H1 (cell line): ENCODE measurements at regions not wholly inside any gene's neighbourhood (a gene's known extent, or its start where the extent isn't known, plus 50 kb on each side); places are given as distances from the start of the nearest gene placed in this dataset.
"Not testable (repeated sequence)": the region's sequence is repeated elsewhere in the genome, so short reads cannot be mapped to it uniquely, and the experiment has no call there.

Experiments
- CTCF ChIA-PET: fragments of 300-600 bp; sonication (Branson Sonifier 250); formaldehyde crosslinking; loops from one replicate; lab custom pipeline; 2021; ENCODE audit not compliant: partially characterized antibody; lab: Charles Lee
- POLR2A ChIA-PET: fragments of 300-600 bp; sonication (Branson Sonifier 250); formaldehyde crosslinking; loops from one replicate; lab custom pipeline; 2021; ENCODE audit warnings: inconsistent platforms; ENCODE audit not compliant: partially characterized antibody; lab: Charles Lee
- DNase-seq, 2 experiments: peaks; one replicate each; pipeline versions ENCODE4 v3.0.0 to v3.0.0-alpha.2; 2010 to 2022; ENCODE audit warnings: low spot score in 2 of 2, low read depth in 1 of 2, mixed read lengths in 1 of 2
- FAIRE-seq: peaks from 2 replicates; lab custom pipeline; 2011; peaks lifted over from hg19 to GRCh38; lab: Jason Lieb, UNC
- H2AFZ ChIP-seq: 2 replicates; pipeline ENCODE4 v1.8.1; 2012; ENCODE audit warnings: low read length, inconsistent platforms
- H2AK5ac ChIP-seq: 2 replicates; pipeline ENCODE4 v1.6.1; 2013; ENCODE audit warnings: low read depth, low read length
- H2BK120ac ChIP-seq: replicated peaks from 2 replicates; pipeline ENCODE3; 2013; ENCODE audit warnings: low read depth, low read length, inconsistent platforms
- H2BK12ac ChIP-seq: 2 replicates; pipeline ENCODE4 v1.6.1; 2013; ENCODE audit warnings: low read depth, low read length
- H2BK15ac ChIP-seq: 2 replicates; pipeline ENCODE4 v1.6.1; 2013; ENCODE audit warnings: low read length
- H2BK20ac ChIP-seq: 2 replicates; pipeline ENCODE4 v1.6.1; 2013; ENCODE audit warnings: low read length
- H2BK5ac ChIP-seq: 2 replicates; pipeline ENCODE4 v1.6.1; 2013; ENCODE audit warnings: low read depth, low read length
- H3K14ac ChIP-seq: 2 replicates; pipeline ENCODE4 v1.6.1; 2013; ENCODE audit warnings: inconsistent platforms; ENCODE audit not compliant: insufficient read length
- H3K18ac ChIP-seq: 2 replicates; pipeline ENCODE4 v1.6.1; 2013; ENCODE audit warnings: low read length; ENCODE audit errors: extremely low read depth
- H3K23ac ChIP-seq: 2 replicates; pipeline ENCODE4 v1.6.1; 2013; ENCODE audit warnings: inconsistent platforms; ENCODE audit not compliant: insufficient read length
- H3K23me2 ChIP-seq: 2 replicates; pipeline ENCODE4 v1.6.1; 2013; ENCODE audit warnings: low read depth, low read length
- H3K27ac ChIP-seq: 2 replicates; pipeline ENCODE4 v1.6.1; 2011; ENCODE audit warnings: low read depth, low read length, inconsistent platforms
- H3K27me3 ChIP-seq, 4 experiments: replicated peaks in 1 of 4; 1 replicate in 1 of 4; 2 replicates in 3 of 4; pipeline versions ENCODE4 v1.6.1 to v1.8.1; 2011 to 2013; ENCODE audit warnings: low read length in 3 of 4, mild to moderate bottlenecking in 3 of 4, inconsistent platforms in 2 of 4, mixed read lengths in 2 of 4, moderate library complexity in 1 of 4; ENCODE audit not compliant: control insufficient read depth in 3 of 4, insufficient read depth in 3 of 4; ENCODE audit errors: extremely low read depth in 1 of 4
- H3K36me3 ChIP-seq, 4 experiments: 2 replicates each; pipeline versions ENCODE4 v1.6.1 to v1.8.1; 2011 to 2013; ENCODE audit warnings: mild to moderate bottlenecking in 4 of 4, low read length in 3 of 4, moderate library complexity in 2 of 4, control low read depth in 1 of 4, inconsistent platforms in 1 of 4; ENCODE audit not compliant: insufficient read depth in 4 of 4, control insufficient read depth in 2 of 4
- H3K4ac ChIP-seq: replicated peaks from 2 replicates; pipeline ENCODE3; 2013; ENCODE audit warnings: low read length, low read depth, mixed read lengths, inconsistent platforms; ENCODE audit not compliant: insufficient read length
- H3K4me1 ChIP-seq, 4 experiments: replicated peaks in 1 of 4; 1 replicate in 1 of 4; 2 replicates in 3 of 4; pipeline versions ENCODE4 v1.6.1 to v1.8.1; 2011 to 2013; ENCODE audit warnings: low read length in 3 of 4, inconsistent platforms in 2 of 4, mixed read lengths in 1 of 4; ENCODE audit not compliant: insufficient read depth in 4 of 4, control insufficient read depth in 3 of 4
- H3K4me2 ChIP-seq, 2 experiments: 2 replicates each; pipeline versions ENCODE4 v1.6.1 to v1.8.1; 2011 to 2013; ENCODE audit warnings: low read depth in 2 of 2, low read length in 2 of 2, control low read depth in 1 of 2, inconsistent platforms in 1 of 2, mild to moderate bottlenecking in 1 of 2; ENCODE audit not compliant: insufficient read depth in 1 of 2
- H3K4me3 ChIP-seq, 4 experiments: fragments of 200-600, 300-600 bp in 1 of 4; sonication (generic), shearing (Covaris generic), sonication (Bioruptor Twin) in 1 of 4; 2 replicates each; pipeline versions ENCODE4 v1.5.1 to v1.8.1; 2011 to 2016; ENCODE audit warnings: low read length in 4 of 4, low read depth in 3 of 4, control low read depth in 2 of 4, inconsistent platforms in 2 of 4, mild to moderate bottlenecking in 2 of 4, mixed read lengths in 1 of 4, moderate library complexity in 1 of 4; ENCODE audit not compliant: insufficient read depth in 2 of 4; ENCODE audit errors: extremely low read depth in 1 of 4
- H3K56ac ChIP-seq: replicated peaks from 2 replicates; pipeline ENCODE3; 2013; ENCODE audit warnings: low read depth, mild to moderate bottlenecking, mixed read lengths, low read length, inconsistent platforms; ENCODE audit not compliant: insufficient read length
- H3K79me1 ChIP-seq: 2 replicates; pipeline ENCODE4 v1.6.1; 2013; ENCODE audit warnings: low read depth, low read length, control low read depth
- H3K79me2 ChIP-seq, 2 experiments: 2 replicates each; pipeline versions ENCODE4 v1.6.1 to v1.8.1; 2012 to 2013; ENCODE audit warnings: low read length in 2 of 2, mild to moderate bottlenecking in 2 of 2, inconsistent platforms in 1 of 2; ENCODE audit not compliant: insufficient read depth in 2 of 2, control insufficient read depth in 1 of 2
- H3K9ac ChIP-seq, 4 experiments: replicated peaks in 1 of 4; 1 replicate in 1 of 4; 2 replicates in 3 of 4; pipeline versions ENCODE4 v1.6.1 to v1.8.1; 2011 to 2013; ENCODE audit warnings: low read depth in 3 of 4, low read length in 3 of 4, control low read depth in 2 of 4, mild to moderate bottlenecking in 2 of 4, moderate library complexity in 2 of 4, inconsistent platforms in 1 of 4; ENCODE audit errors: extremely low read depth in 1 of 4
- H3K9me3 ChIP-seq, 2 experiments: 2 replicates each; pipeline versions ENCODE4 v1.6.1 to v1.8.1; 2012 to 2013; ENCODE audit warnings: mild to moderate bottlenecking in 2 of 2, moderate library complexity in 2 of 2, control low read depth in 1 of 2, inconsistent platforms in 1 of 2, low read depth in 1 of 2, low read length in 1 of 2, mixed read lengths in 1 of 2; ENCODE audit not compliant: insufficient read depth in 2 of 2
- H4K20me1 ChIP-seq, 2 experiments: replicated peaks in 1 of 2; 2 replicates each; pipeline versions ENCODE3 to v1.8.1; 2011 to 2013; ENCODE audit warnings: inconsistent platforms in 2 of 2, low read length in 2 of 2, mild to moderate bottlenecking in 1 of 2; ENCODE audit not compliant: insufficient read depth in 2 of 2, control insufficient read depth in 1 of 2
- H4K5ac ChIP-seq: 2 replicates; pipeline ENCODE4 v1.6.1; 2013; ENCODE audit warnings: low read length, low read depth, mixed read lengths, inconsistent platforms; ENCODE audit not compliant: insufficient read length
- H4K8ac ChIP-seq: 2 replicates; pipeline ENCODE4 v1.8.0; 2013; ENCODE audit warnings: mild to moderate bottlenecking, moderate library complexity, low read length, inconsistent platforms; ENCODE audit not compliant: insufficient read depth; ENCODE audit errors: extremely low read depth
- H4K91ac ChIP-seq: replicated peaks from 2 replicates; pipeline ENCODE3; 2013; ENCODE audit warnings: low read length, mixed read lengths, inconsistent platforms; ENCODE audit not compliant: insufficient read length
- BCL11A ChIP-seq, 2 experiments: IDR thresholded peaks; one replicate each; pipeline ENCODE4 v1.6.1; 2011; ENCODE audit warnings: low read depth in 2 of 2, low read length in 2 of 2, mild to moderate bottlenecking in 2 of 2
- WGBS, 2 experiments: shearing (Covaris generic) in 1 of 2; methylation state at CpG; one replicate each; pipeline versions ENCODE4 v1.1.6 to v1.1.7; 2013 to 2015; ENCODE audit warnings: low lambda C conversion rate in 2 of 2, mixed read lengths in 2 of 2, inconsistent platforms in 1 of 2, low coverage in 1 of 2, missing lambda C conversion rate in 1 of 2; ENCODE audit not compliant: insufficient replicate concordance in 2 of 2, insufficient coverage in 1 of 2, insufficient read length in 1 of 2; ENCODE audit errors: extremely low coverage in 1 of 2, missing lambda C conversion rate in 1 of 2; 5-methylcytosine and 5-hydroxymethylcytosine counted together
- TF ChIP-seq, protein P1 (sequence below): IDR thresholded peaks from 2 replicates; pipeline ENCODE4 v1.6.1; 2011; ENCODE audit warnings: low read depth, mild to moderate bottlenecking, low read length; ENCODE audit not compliant: insufficient read depth

DNA sequence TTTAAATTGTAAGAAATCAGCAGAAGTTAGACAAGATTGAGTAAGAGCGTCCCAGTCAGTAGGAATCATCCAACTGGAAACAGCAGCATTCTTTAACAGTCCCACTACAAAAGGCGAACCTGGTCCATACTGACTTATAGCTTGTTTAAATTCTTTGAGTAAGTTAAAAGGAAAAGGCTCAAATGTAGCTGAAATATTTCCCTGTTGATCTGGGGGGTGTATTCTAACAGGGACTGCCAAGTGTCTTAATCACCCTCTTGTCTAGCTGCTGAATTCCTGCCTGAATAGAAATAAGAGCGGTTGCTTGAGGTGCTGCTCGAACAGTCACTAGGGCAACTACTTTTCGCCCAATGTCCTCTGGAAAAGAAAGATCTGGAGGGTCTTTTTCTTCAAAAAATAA lies 56.4 kb upstream of the FMNL2 start (continued):
- TF ChIP-seq BCL11A (IDR thresholded peaks at IDR 0.05; ENCODE audit: low read depth in 2 of 2, low read length in 2 of 2), result no peak
- TF ChIP-seq, protein P1, sequence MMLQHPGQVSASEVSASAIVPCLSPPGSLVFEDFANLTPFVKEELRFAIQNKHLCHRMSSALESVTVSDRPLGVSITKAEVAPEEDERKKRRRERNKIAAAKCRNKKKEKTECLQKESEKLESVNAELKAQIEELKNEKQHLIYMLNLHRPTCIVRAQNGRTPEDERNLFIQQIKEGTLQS, result no peak

DNA sequence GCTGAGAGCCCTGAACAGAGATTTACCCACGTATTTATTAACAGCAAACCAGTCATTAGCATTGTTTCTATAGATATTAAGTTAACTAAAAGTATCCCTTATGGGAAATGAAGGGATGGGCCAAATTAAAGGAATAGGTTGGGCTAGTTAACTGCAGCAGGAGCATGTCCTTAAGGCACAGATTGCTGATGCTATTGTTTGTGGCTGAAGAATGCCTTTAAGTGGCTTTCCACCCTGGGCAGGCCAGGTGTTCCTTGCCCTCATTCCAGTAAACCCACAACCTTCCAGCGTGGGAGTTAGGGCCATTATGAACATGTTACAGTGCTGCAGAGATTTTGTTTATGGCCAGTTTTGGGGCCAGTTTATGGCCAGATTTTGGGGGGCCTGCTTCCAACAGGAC lies 55.6 kb upstream of the FMNL2 start:
- H3K4me3 ChIP-seq, H4K5ac ChIP-seq, H2BK120ac ChIP-seq, H3K27ac ChIP-seq, H3K79me1 ChIP-seq, H2BK20ac ChIP-seq, H3K4me2 ChIP-seq, H2AK5ac ChIP-seq, H2BK15ac ChIP-seq, FAIRE-seq, H4K91ac ChIP-seq, H2AFZ ChIP-seq, H3K9ac ChIP-seq, H3K27me3 ChIP-seq, POLR2A ChIA-PET, H3K23ac ChIP-seq, H3K36me3 ChIP-seq, H3K79me2 ChIP-seq, H3K23me2 ChIP-seq, H3K56ac ChIP-seq, H3K4me1 ChIP-seq, H3K18ac ChIP-seq, H3K9me3 ChIP-seq, H3K14ac ChIP-seq, H4K8ac ChIP-seq, H2BK12ac ChIP-seq, H2BK5ac ChIP-seq, H4K20me1 ChIP-seq, DNase-seq, H3K4ac ChIP-seq: not testable (repeated sequence)
- CTCF ChIA-PET, result interaction anchor here (0.9 to 1.3 kb wide), 2 partner anchors 14 to 29 kb away, joined by 3 to 4 read pairs; no protein-coding TSS in a partner anchor
- WGBS, 2 experiments, result 96% methylated on average over 2 of the region's 2 CpGs; no CpG with 5 or more reads in 1 of the 2 experiments
